Right atrium auricular region (tissue), 2 donors: ENCODE measurements at regions not wholly inside any gene's neighbourhood (a gene's known extent, or its start where the extent isn't known, plus 50 kb on each side); places are given as distances from the start of the nearest gene placed in this dataset.

Experiments
- DNase-seq: peaks from one replicate; pipeline ENCODE4 v3.0.0-alpha.2; 2019; ENCODE audit warnings: low spot score
- H3K27ac ChIP-seq, 2 donors: fragments of 200-600 bp; sonication (generic); 1 replicate in 1 of 2; 2 replicates in 1 of 2; pipeline ENCODE4 v1.5.1; 2016 to 2019
- H3K27me3 ChIP-seq, 2 donors: fragments of 200-600 bp; sonication (generic); one replicate each; pipeline versions ENCODE4 v1.5.1 to v1.6.0; 2017 to 2019
- H3K36me3 ChIP-seq: fragments of 200-600 bp; sonication (generic); one replicate; pipeline ENCODE4 v1.5.1; 2016
- H3K4me1 ChIP-seq, 2 donors: fragments of 200-600 bp; sonication (generic); one replicate each; pipeline versions ENCODE4 v1.5.1 to v1.6.0; 2017 to 2019
- H3K4me3 ChIP-seq, 2 donors: fragments of 200-600 bp; sonication (generic); 1 replicate in 1 of 2; 2 replicates in 1 of 2; pipeline ENCODE4 v1.5.1; 2017 to 2019; ENCODE audit warnings: mild to moderate bottlenecking in 1 of 2, moderate library complexity in 1 of 2
- H3K9me3 ChIP-seq, 2 donors: fragments of 200-600 bp; sonication (generic); one replicate each; pipeline ENCODE4 v1.5.1; 2019
- TF ChIP-seq, protein P1 (sequence below), 2 donors: fragments of 200-600 bp; sonication (generic); IDR thresholded peaks; one replicate each; pipeline ENCODE4 v1.5.1; 2019; ENCODE audit warnings: antibody characterized with exemption in 2 of 2

DNA sequence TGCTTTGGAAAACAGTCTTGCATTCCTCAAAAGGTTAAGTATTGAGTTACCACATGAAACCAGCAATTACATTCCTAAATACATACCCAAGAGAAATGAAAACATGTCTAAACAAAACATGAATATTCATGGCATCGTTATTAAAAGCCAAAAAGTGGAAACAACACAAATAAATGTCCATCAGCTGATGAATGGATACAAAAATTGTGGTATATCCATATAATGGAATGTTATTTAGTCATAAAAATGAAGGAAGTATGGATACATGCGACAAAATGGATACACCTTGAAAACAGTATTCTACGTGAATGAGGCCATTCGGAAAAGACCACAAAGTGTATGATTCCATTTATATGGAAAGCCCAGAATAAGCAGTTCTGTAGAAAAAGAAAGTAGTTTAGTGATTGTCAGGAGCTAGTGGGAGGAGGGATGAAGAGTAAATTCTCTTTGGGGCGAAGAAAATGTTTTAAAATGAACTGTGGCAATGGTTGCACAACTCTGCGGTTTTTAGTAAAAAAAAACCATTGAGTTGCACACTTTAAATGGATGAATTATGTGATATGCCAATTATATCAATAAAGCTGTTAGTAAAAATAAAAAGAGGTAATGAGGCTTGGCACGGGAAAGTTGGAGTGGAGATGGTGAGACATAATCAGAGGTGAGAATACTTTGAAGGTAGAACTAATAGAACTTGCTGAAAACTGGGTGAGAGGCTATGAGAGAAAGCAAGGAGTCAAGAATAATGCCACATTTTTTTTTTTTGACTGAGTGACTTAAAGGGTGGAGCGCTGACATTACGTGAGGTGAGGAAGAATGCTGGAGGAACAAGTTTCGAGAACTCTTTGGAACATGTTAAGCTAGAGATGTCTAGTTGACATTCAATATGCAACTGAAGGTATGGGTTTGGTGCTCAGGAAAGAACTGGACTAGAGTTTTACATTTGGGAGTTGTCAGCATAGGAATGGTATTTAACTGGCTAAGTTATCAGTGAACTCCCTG lies 194.9 kb upstream of the ZNF608 start:
- Histone ChIP-seq H3K4me3 (no peak overlapping the region), H3K27ac (no peak overlapping the region), H3K9me3 (no peaks in the 10 kb centered on the region), H3K36me3 (no peaks in the 10 kb centered on the region), H3K4me1 (no peaks in the 10 kb centered on the region), H3K27me3 (no peaks in the 10 kb centered on the region)
- TF ChIP-seq, protein P1, sequence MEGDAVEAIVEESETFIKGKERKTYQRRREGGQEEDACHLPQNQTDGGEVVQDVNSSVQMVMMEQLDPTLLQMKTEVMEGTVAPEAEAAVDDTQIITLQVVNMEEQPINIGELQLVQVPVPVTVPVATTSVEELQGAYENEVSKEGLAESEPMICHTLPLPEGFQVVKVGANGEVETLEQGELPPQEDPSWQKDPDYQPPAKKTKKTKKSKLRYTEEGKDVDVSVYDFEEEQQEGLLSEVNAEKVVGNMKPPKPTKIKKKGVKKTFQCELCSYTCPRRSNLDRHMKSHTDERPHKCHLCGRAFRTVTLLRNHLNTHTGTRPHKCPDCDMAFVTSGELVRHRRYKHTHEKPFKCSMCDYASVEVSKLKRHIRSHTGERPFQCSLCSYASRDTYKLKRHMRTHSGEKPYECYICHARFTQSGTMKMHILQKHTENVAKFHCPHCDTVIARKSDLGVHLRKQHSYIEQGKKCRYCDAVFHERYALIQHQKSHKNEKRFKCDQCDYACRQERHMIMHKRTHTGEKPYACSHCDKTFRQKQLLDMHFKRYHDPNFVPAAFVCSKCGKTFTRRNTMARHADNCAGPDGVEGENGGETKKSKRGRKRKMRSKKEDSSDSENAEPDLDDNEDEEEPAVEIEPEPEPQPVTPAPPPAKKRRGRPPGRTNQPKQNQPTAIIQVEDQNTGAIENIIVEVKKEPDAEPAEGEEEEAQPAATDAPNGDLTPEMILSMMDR (IDR thresholded peaks at IDR 0.05), result no peak
- no peak for DNase-seq

DNA sequence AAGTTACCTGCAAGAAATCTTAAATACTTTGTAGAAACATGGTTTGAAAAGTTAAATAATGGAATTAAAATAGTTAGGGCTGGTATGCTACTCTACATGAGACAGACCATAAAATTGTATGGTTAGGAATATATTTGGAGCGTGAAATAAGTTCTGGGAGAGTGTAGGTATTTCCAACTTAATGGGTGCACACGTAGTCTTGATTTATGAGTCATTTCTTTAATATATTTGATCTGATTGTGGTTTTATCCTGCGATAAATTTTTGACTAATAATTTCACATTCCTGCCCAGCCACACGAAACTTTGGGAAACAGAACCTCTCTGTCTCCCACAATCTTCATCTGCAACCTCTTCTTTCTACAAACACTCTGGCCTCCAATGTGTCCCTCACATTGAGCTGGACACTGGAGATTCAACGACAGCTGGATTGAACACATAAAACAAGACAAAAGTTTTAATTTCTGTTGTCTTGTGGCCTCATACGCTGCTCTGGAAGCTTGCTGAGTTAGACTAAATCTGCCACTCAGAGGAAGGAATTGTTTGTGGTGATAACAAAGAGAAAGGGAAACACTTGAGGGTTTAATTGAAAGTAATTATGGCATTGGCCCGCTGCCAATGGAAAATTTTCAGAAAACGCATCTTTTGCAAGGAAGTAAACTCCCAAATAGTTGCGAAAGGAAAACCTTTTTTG lies 201.8 kb upstream of the ZNF608 start:
- TF ChIP-seq, protein P1 (IDR thresholded peaks at IDR 0.05), result no peak
- no peaks in the 10 kb centered on the region for H3K36me3 ChIP-seq
- DNase-seq, result no peak
- H3K9me3 ChIP-seq, result no peaks in the 10 kb centered on the region
- H3K27ac ChIP-seq, result peak overlapping the region in 1 of 2 donors; percentile 50
- H3K27me3 ChIP-seq, result no peaks in the 10 kb centered on the region
- no peaks in the 10 kb centered on the region for H3K4me1 ChIP-seq
- no peak overlapping the region for H3K4me3 ChIP-seq

- Histone ChIP-seq H3K36me3 (no peaks in the 10 kb centered on the region), H3K4me1 (no peaks in the 10 kb centered on the region), H3K27me3 (no peaks in the 10 kb centered on the region), H3K27ac (peak overlapping the region in 1 of 2 donors; percentile 50), H3K4me3 (no peak overlapping the region), H3K9me3 (no peaks in the 10 kb centered on the region)
- DNase-seq, result no peak
- TF ChIP-seq, protein P1 (IDR thresholded peaks at IDR 0.05), result no peak
Measured at GRCh38 chr5:124948754-124949275, 202.4 kb upstream of the ZNF608 start.

DNA sequence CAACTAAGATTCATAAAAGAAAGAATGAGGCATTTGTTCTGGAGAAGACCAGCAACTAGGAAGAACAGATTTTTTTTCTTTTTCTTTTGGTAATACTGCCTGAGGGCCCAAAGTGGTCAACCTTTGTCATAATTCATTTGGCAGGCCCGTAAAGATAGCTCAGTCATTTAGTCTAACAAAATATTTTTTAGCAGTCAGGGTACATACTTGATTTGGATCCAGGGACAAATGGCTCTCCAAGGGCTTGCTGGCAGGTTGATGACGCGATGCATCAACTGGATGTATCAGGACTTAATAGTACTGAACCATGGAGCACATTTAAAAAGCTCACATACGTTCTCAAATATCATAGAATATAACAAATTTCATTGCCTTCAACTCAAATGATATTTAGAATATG lies 203.4 kb upstream of the ZNF608 start:
- H3K27ac ChIP-seq, result peak overlapping the region in 1 of 2 donors; percentile 50
- no peaks in the 10 kb centered on the region for H3K36me3 ChIP-seq
- DNase-seq, result no peak
- H3K4me3 ChIP-seq, result no peak overlapping the region
- H3K4me1 ChIP-seq, result no peaks in the 10 kb centered on the region
- H3K27me3 ChIP-seq, result no peaks in the 10 kb centered on the region
- TF ChIP-seq, protein P1 (IDR thresholded peaks at IDR 0.05), result no peak
- H3K9me3 ChIP-seq, result no peaks in the 10 kb centered on the region

DNA sequence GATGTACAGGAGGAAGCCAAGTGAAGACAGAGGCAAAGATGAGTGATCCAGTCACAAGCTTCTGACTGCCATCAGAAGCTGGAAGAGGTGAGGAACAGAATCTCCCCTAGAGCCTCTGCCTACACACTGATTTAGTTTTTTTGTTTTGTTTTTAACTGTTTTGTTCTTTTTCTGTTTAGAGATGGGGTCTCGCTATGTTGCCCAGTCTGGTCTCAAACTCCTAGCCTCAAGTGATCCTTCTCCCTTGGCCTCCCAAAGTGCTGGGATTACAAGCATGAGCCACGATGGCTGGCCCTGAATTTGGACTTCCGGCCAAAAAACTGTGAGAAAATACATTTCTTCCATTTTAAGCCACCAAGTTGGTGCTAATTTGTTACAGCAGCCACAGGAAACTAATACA lies 204.7 kb upstream of the ZNF608 start:
- Histone ChIP-seq H3K27me3 (no peaks in the 10 kb centered on the region), H3K4me1 (no peaks in the 10 kb centered on the region), H3K27ac (peak overlapping the region in 1 of 2 donors; percentile 64), H3K36me3 (no peaks in the 10 kb centered on the region), H3K9me3 (no peaks in the 10 kb centered on the region), H3K4me3 (no peak overlapping the region)
- TF ChIP-seq, protein P1 (IDR thresholded peaks at IDR 0.05), result no peak
- DNase-seq, result no peak
